Effector CD4-positive, alpha-beta T cell (primary cell): ENCODE measurements at regions not wholly inside any gene's neighbourhood (a gene's known extent, or its start where the extent isn't known, plus 50 kb on each side); places are given as distances from the start of the nearest gene placed in this dataset.
"Not testable (repeated sequence)": the region's sequence is repeated elsewhere in the genome, so short reads cannot be mapped to it uniquely, and the experiment has no call there.

Experiments used
- DNase-seq: peaks from one replicate; pipeline ENCODE4 v3.0.0-alpha.2; 2020

- not testable (repeated sequence) for DNase-seq
Observed at GRCh38 chr15:98088307-98088945, 127.9 kb downstream of the ARRDC4 start.

- DNase-seq, result not testable (repeated sequence)
Observed at GRCh38 chr15:98089352-98089751, 128.8 kb downstream of the ARRDC4 start.

GRCh38 chr15:98097986-98098385 lies 137.5 kb downstream of the ARRDC4 start:
- DNase-seq, result not testable (repeated sequence)

GRCh38 chr15:98100606-98101005 lies 140.1 kb downstream of the ARRDC4 start:
- DNase-seq, result not testable (repeated sequence)

- DNase-seq, result no peak
Observed at GRCh38 chr15:98103570-98103969, 143.1 kb downstream of the ARRDC4 start.

- DNase-seq, result not testable (repeated sequence)
Observed at GRCh38 chr15:98104386-98105151, 144.1 kb downstream of the ARRDC4 start.

GRCh38 chr15:98106615-98107194 lies 146.2 kb downstream of the ARRDC4 start:
- not testable (repeated sequence) for DNase-seq

GRCh38 chr15:98111806-98112205 lies 151.3 kb downstream of the ARRDC4 start:
- DNase-seq, result no peak

- no peak for DNase-seq
Observed at GRCh38 chr15:98113327-98113726, 152.8 kb downstream of the ARRDC4 start.

- DNase-seq, result no peak
Observed at GRCh38 chr15:98120561-98120960, 160.1 kb downstream of the ARRDC4 start.

- no peak for DNase-seq
Observed at GRCh38 chr15:98121536-98121935, 161.0 kb downstream of the ARRDC4 start.

GRCh38 chr15:98121957-98122356 lies 161.5 kb downstream of the ARRDC4 start:
- DNase-seq, result no peak

- DNase-seq, result no peak
Observed at GRCh38 chr15:98123297-98123696, 162.8 kb downstream of the ARRDC4 start.

GRCh38 chr15:98123834-98124233 lies 163.3 kb downstream of the ARRDC4 start:
- DNase-seq, result no peak

GRCh38 chr15:98124581-98124980 lies 164.1 kb downstream of the ARRDC4 start:
- no peak for DNase-seq

- DNase-seq, result no peak
Observed at GRCh38 chr15:98126326-98127085, 166.0 kb downstream of the ARRDC4 start.

GRCh38 chr15:98127586-98127985 lies 167.1 kb downstream of the ARRDC4 start:
- no peak for DNase-seq

GRCh38 chr15:98131924-98132323 lies 171.4 kb downstream of the ARRDC4 start:
- DNase-seq, result no peak

GRCh38 chr15:98134905-98135304 lies 174.4 kb downstream of the ARRDC4 start:
- DNase-seq, result no peak

- no peak for DNase-seq
Observed at GRCh38 chr15:98138910-98139309, 178.4 kb downstream of the ARRDC4 start.

GRCh38 chr15:98139337-98139736 lies 178.8 kb downstream of the ARRDC4 start:
- no peak for DNase-seq

- DNase-seq, result no peak
Observed at GRCh38 chr15:98142572-98142971, 182.1 kb downstream of the ARRDC4 start.

GRCh38 chr15:98143116-98143515 lies 182.6 kb downstream of the ARRDC4 start:
- DNase-seq, result no peak
